ENCODE measurements at regions not wholly inside any gene's neighbourhood (a gene's known extent, or its start where the extent isn't known, plus 50 kb on each side); places are given as distances from the start of the nearest gene placed in this dataset.

GRCh38 chr1:4554271-4554865 lies 100.0 kb upstream of the AJAP1 start:
- no peak for DNase-seq

- DNase-seq = no peak
These were observed 96.5 kb upstream of the AJAP1 start for GRCh38 chr1:4557949-4558348.

GRCh38 chr1:4561205-4561604 lies 93.2 kb upstream of the AJAP1 start:
- no peak for DNase-seq

GRCh38 chr1:4562321-4562720 lies 92.1 kb upstream of the AJAP1 start:
- DNase-seq = no peak

- DNase-seq = no peak
These were observed 90.8 kb upstream of the AJAP1 start for GRCh38 chr1:4563586-4563985.

DNA sequence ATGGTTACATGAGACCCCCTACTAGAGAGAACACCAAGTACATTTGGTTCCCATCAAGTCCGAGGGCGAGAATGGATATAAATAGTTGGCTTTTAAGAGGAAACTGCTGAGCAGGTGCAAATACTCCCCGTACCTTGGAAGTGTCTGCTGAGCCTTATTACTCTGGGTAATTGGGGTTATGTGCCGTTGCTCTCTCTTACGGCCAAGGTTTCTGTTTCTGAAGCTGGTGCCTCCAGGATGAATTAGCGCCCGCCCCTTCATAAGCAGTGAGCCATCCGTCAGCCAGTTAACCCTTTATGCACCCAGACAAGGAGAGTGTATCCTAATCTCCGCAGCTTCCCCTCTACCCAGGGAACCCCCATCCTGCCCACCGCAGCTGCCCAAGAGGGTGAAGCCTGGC lies 90.4 kb upstream of the AJAP1 start:
- no peak for DNase-seq

GRCh38 chr1:4565166-4565565 lies 89.2 kb upstream of the AJAP1 start:
- DNase-seq = no peak

- no peak for DNase-seq
These were observed 88.5 kb upstream of the AJAP1 start for GRCh38 chr1:4565801-4566449.

DNA sequence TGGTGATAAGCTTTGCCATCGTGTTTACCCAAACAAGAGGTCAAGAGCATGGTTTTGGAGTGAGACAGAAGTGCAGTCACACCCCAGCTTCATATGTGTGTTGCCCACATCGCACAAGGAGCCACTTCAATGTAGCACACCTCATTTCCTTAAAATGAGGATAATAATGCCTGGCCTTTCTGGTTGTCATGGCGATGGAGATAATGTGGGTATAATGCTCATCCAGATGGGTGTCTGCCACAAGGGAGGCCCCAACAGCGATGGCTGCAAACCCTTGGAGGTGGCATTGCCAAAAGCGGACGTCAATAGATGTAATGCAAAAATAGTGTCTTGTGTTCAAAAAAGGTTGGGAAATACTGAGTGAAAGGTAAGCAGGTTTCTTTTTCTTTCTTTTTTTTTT lies 83.1 kb upstream of the AJAP1 start:
- DNase-seq = no peak

DNA sequence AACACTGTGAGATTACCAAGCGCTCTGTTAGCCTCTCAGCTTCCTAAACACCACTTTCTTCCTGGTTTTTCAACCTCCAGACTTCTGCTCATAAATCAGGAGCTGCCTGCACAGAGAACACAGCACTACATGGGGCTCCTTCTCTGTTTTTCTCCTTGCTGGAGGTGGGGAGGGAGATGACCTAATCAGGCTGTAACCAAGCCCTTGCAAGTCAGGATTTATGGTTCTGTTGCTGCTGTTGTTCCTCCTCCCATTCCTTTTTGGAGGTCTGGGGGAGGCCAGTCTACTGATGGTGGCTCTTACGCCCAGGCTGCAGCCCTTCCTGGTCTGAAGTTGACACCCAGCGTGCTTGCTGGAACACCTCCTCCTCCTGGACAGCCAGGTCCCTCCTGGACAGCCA lies 80.9 kb upstream of the AJAP1 start:
- DNase-seq = no peak

- no peak for DNase-seq
These were observed 72.6 kb upstream of the AJAP1 start for GRCh38 chr1:4581807-4582206.

- DNase-seq = no peak
These were observed 70.0 kb upstream of the AJAP1 start for GRCh38 chr1:4584449-4584848.

- peak; percentile 5 for DNase-seq
These were observed 69.2 kb upstream of the AJAP1 start for GRCh38 chr1:4585216-4585615.

DNA sequence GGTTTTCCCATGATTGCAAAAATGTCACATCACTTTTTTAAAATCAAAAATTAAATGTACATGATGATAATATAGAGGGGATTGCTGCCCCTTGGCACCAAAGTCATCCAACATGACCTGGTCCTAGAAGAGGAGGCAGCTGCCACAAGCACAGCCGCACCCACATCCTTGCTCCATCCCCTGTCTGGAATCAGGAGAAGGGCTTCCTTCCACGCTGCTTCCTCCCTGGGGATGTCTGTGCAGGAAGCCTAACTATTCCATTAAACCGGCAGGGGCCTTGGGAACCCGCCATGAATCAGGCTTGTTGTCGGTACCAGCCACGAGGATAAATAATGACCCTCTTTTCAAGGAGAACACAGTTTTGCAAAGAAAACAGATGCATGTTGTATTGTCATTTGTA lies 68.7 kb upstream of the AJAP1 start:
- DNase-seq = no peak

GRCh38 chr1:4586611-4587160 lies 67.7 kb upstream of the AJAP1 start:
- no peak for DNase-seq

GRCh38 chr1:4587721-4588120 lies 66.7 kb upstream of the AJAP1 start:
- DNase-seq = no peak

- DNase-seq = no peak
These were observed 63.7 kb upstream of the AJAP1 start for GRCh38 chr1:4590756-4591155.

GRCh38 chr1:4591926-4592325 lies 62.5 kb upstream of the AJAP1 start:
- DNase-seq = no peak

DNA sequence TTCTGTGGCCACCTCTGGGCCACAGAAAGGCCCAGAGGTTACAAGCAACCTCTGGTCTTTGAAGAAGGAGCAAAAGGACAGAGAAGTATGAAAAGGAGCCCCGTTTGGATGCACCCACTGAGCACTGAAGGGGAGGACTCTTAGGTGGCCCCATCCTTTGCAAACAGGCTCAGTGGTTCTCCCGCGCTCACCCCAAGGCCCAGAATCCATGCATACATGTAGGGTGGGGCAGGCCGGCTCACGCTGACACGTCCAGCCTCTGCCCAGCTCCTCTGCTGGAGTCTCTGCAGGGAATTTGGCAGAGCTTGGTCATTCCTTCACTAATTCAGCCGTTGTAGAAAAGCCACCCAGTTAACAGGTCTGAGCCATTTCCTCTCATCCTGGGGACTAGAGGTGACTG lies 61.3 kb upstream of the AJAP1 start:
- DNase-seq = no peak

DNA sequence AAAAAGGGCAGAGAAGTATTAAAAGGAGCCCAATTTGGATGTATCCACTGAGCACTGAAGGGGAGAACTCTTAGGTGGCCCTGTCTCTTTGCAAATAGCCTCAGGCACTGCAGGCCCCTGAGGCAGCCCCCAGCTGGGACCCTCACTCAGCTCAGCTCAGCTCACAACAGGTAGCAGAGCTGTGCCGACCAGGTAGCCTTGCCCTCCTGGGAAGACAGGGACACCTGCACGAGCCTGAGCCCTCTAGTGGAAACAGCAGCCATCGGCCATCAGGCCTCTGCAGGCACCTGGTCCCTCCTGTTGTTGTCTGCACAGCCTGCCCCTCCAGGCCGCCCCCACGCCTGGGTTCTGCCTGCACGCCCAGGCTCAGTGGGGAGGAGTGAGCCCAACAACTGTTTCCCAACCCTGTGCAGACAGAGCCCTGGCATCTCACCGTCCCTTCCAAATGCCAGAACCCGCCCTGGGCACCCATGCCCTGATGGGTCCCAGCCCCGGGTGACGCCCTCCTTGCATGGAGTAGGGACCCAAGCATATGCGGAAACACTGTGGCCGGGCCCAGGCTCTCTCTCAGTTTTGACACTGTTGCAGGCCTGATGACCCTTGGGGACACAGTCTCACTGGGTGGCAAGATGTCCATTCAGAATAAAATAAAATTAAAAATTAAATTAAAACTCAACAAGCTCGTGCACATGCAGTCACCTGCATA lies 60.0 kb upstream of the AJAP1 start:
- no peak for DNase-seq

- no peak for DNase-seq
These were observed 58.8 kb upstream of the AJAP1 start for GRCh38 chr1:4595341-4596225.

GRCh38 chr1:4596486-4596885 lies 57.9 kb upstream of the AJAP1 start:
- no peak for DNase-seq

- DNase-seq = no peak
These were observed 57.4 kb upstream of the AJAP1 start for GRCh38 chr1:4597020-4597419.

Measured in CD4-positive, alpha-beta T cell treated with Interleukin-17A for 1 hour (primary cell).